IgD-negative memory B cell (primary cell): ENCODE measurements at regions not wholly inside any gene's neighbourhood (a gene's known extent, or its start where the extent isn't known, plus 50 kb on each side); places are given as distances from the start of the nearest gene placed in this dataset.
A peak's percentile ranks its signal among the peaks of the same experiment; 100 is the strongest.

Source experiments
- H3K27ac Mint-ChIP-seq, 3 donors: one replicate each; pipeline ENCODE4 v1.8.0; 2020 to 2022; ENCODE audit warnings: mild to moderate bottlenecking in 3 of 3, mixed read lengths in 3 of 3, moderate library complexity in 1 of 3
- H3K27me3 Mint-ChIP-seq: one replicate; pipeline ENCODE4 v1.8.0; 2021; ENCODE audit warnings: mixed read lengths
- H3K36me3 Mint-ChIP-seq: one replicate; pipeline ENCODE4 v1.8.0; 2020; ENCODE audit warnings: mild to moderate bottlenecking, mixed read lengths
- H3K4me1 Mint-ChIP-seq, 3 donors: one replicate each; pipeline ENCODE4 v1.8.0; 2020 to 2022; ENCODE audit warnings: mixed read lengths in 3 of 3, mild to moderate bottlenecking in 1 of 3
- H3K4me3 Mint-ChIP-seq, 4 donors: one replicate each; pipeline ENCODE4 v1.8.0; 2020 to 2022; ENCODE audit warnings: mild to moderate bottlenecking in 4 of 4, mixed read lengths in 4 of 4, moderate library complexity in 3 of 4
- H3K9me3 Mint-ChIP-seq, 3 donors: one replicate each; pipeline ENCODE4 v1.8.0; 2020 to 2021; ENCODE audit warnings: mixed read lengths in 3 of 3, mild to moderate bottlenecking in 1 of 3

DNA sequence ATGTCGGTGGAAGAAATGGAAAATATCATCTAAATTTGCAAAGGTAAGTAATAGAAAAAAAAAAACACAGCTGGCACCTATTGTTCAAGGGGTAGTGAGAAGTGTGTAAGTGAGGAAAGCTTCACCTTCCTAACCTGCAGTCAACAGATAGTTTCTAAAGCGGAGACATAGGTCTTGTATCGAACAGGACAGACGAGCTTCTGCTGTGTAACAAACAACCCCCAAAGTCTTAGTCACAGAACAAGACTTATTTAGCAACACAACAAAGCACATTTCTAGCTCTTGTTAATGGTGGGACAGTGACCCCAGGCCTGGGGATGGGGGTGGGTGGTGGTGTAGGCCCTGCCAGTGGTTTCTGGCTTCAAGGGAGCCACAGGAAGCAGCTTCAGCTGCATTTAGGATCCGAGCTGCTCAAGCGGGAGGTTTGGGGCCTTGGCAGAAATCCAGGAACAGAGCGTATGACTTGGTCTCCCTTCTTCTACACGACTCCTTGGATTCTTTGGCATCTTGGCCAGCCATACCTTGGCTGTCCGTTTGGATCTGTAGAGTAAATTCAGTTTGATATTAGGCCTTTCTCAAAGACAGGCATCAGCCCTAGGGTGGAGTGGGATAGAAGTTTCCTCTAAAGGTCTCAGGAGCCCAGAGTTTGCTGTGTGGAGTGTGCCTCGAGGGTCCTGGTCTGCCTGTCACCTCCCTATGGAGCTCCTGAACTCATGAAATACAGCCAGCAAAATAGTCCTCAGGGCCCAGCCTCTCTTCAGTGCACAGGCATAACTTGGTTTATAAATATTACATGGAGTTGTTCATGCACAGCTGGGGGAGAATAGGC, 56.9 kb upstream of the SHH start:
- Mint-ChIP-seq H3K36me3 (no peaks in the 10 kb centered on the region), H3K27ac (no peak overlapping the region), H3K27me3 (peaks cover 5% of the 10 kb centered on the region), H3K4me3 (no peak overlapping the region), H3K4me1 (no peaks in the 10 kb centered on the region), H3K9me3 (peaks cover 2 to 7% (median 2%) of the 10 kb centered on the region in 3 donors)

DNA sequence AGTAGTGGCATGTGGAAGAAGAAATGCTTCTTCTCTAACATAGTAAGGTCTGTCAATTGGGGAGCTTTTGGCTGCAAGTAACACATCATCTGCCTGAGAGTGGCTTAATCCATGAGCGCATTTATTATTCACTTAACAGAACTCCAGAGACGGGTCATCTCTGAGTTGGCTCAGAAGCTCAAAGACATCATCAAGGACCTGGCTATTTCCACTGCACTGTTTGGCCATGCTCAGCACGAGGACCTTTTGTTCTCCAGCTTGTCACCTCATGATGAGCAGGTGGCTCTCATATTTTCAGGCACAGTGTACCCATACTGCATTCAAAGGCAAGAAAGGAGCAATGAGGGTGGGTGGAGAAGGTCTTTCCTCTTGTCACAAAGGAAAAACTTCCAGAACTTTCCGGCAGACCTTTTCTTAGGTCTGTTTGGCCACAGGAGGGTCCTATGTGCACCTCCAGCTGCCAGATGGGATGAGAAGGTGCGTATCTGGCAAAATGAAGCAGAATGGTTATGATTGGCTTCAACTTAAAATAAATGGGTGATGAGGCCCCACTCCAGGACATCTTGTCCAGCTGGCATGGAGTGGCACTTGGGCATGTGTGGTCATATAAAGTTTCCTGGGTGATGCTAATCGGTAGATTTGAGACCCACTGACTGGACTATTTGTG, 55.6 kb upstream of the SHH start:
- Mint-ChIP-seq H3K27me3 (peaks cover 5% of the 10 kb centered on the region), H3K4me1 (no peaks in the 10 kb centered on the region), H3K36me3 (no peaks in the 10 kb centered on the region), H3K27ac (no peak overlapping the region), H3K4me3 (no peak overlapping the region), H3K9me3 (peaks cover 2 to 7% (median 2%) of the 10 kb centered on the region in 3 donors)

GRCh38 chr7:155867280-155867679, 55.0 kb upstream of the SHH start:
- peaks cover 5% of the 10 kb centered on the region for H3K27me3 Mint-ChIP-seq
- no peak overlapping the region for H3K4me3 Mint-ChIP-seq
- no peaks in the 10 kb centered on the region for H3K4me1 Mint-ChIP-seq
- peaks cover 2 to 7% (median 2%) of the 10 kb centered on the region in 3 donors for H3K9me3 Mint-ChIP-seq
- H3K36me3 Mint-ChIP-seq = no peaks in the 10 kb centered on the region
- no peak overlapping the region for H3K27ac Mint-ChIP-seq

DNA sequence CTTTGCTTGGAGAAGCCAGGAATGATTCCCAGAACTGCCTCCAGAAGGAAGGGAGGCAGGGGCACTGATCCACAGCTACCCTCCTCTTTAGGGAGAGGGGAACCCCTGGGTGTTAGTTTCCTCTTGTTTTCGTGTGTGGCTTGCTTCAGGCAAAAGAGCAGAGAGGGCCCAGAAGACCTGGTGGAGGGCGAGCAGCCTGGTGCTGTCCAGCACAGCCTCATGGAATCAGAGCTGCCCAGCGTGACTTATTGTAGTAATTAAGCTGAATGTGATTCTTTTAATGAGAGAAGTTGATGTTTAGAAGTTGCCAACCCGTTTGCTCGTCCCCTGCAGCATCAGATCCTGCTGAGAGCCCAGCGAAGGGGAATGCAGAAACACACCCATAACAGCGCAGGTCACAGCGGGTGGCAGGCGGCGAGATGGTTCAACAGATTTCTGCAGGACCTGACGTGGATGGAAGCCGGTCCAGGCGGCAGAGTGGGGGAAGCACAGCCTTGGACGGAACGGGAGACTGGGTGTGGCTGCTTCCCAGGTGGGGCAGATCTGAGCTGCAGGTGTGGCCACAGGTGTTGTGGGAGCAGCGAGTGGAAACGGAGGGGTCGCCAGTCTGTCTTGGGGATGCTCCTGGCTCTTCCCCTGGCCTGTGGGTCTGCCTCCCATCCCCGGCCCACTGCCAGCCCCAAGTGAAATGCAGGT, 53.7 kb upstream of the SHH start:
- H3K4me1 Mint-ChIP-seq = no peaks in the 10 kb centered on the region
- no peak overlapping the region for H3K27ac Mint-ChIP-seq
- H3K36me3 Mint-ChIP-seq = no peaks in the 10 kb centered on the region
- peaks cover 6% of the 10 kb centered on the region for H3K27me3 Mint-ChIP-seq
- no peak overlapping the region for H3K4me3 Mint-ChIP-seq
- peaks cover 2 to 7% (median 2%) of the 10 kb centered on the region in 3 donors for H3K9me3 Mint-ChIP-seq

DNA sequence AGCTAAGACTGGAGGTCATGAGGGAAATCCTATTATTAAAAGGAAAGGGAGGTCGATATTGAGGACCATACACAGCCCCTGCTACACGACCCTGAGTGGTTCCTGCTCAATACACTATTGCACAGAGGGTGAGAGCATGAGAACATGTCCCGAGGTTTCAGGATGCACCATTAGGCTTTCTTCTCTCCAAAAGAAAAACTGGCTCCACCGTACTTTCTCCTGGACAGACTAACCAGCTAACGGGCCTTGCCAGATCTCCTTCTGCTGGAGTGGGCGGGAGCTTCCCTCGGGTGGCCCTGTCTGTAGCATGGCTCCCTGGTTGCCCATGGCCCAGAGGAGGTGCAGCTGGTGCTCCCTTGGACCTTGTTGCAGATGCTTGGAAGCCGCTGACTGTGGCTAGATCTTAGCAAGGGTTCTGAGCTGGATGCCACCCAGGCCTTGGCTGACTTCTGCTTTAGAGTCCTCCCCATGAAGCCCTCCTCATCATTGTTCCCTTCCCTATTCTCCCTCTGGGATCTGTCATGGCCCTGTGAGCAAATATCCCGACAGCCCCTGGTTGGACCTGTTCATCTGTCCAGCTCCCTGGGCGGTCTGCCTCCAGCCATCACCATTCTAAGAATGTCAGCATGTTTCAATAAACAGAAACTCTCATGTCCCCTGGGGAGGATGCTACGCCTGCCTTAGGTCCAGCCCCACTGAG, 52.9 kb upstream of the SHH start:
- Mint-ChIP-seq H3K27me3 (peaks cover 6% of the 10 kb centered on the region), H3K4me1 (no peaks in the 10 kb centered on the region), H3K9me3 (peaks cover 2 to 7% (median 2%) of the 10 kb centered on the region in 3 donors), H3K4me3 (peak overlapping the region in 1 of 4 donors; percentile 28), H3K27ac (no peak overlapping the region), H3K36me3 (no peaks in the 10 kb centered on the region)

DNA sequence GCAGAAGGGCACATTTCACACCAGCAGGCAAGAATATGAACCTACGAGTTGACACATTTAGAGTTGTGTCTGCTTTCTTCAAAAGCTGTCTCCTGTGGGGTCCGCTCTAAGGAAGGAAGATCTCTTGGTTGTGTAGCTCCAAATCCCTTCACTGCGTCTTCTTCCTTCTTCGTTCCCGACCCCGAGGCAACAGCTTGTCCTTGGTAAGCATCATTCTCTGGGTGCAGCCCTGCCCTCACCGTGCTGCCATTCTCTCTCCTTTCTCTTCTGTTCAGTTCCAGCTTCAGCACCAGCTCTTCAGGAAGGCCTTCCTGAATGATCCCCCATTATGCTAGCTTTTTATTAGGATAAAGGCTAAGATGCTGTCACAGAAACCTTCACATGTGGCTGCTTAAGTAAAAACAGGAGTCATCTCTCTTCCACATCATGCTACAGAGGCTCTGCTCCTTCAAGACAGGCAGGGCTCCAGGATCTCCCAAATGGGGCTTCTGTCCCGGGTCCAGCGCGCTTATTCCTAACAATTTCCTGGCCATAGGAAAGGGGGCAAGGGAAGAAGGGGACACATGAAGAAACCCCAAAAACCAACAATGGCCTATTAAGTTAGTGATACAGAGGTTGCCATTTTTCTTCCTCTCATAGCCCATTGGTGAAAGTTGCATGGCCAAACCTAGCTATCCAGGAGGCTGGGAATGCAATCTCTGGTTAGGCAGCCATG, 52.2 kb upstream of the SHH start:
- no peaks in the 10 kb centered on the region for H3K36me3 Mint-ChIP-seq
- peaks cover 2 to 7% (median 2%) of the 10 kb centered on the region in 3 donors for H3K9me3 Mint-ChIP-seq

DNA sequence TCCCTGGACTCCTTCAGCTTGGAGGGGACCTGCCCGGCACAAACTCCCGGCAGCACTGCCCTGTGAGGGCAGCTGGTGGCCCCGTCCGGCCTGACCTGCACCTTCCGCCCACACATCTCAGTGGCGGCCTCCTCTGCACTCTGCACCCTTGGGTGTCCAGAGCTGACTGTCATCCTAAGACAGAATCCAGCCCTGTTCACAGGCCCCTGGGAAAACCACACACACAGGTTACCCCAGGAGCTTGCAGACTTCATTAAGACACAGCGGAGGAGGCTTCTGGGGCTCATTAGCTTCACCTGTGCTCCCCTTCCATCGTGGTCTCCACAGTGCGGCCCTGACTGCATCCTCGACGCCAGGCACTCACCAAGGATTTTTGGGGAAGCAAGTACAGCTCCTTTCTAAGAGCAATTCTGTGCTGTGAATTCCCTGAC, 51.5 kb upstream of the SHH start:
- no peak overlapping the region for H3K27ac Mint-ChIP-seq
- no peaks in the 10 kb centered on the region for H3K4me1 Mint-ChIP-seq
- H3K27me3 Mint-ChIP-seq = peaks cover 6% of the 10 kb centered on the region
- no peaks in the 10 kb centered on the region for H3K36me3 Mint-ChIP-seq
- peaks cover 0 to 2% (median 1%) of the 10 kb centered on the region in 3 donors for H3K9me3 Mint-ChIP-seq
- no peak overlapping the region for H3K4me3 Mint-ChIP-seq

More for the DNA sequence above, 52.2 kb upstream of the SHH start:
- Mint-ChIP-seq H3K27me3 (peaks cover 6% of the 10 kb centered on the region), H3K27ac (no peak overlapping the region), H3K4me3 (no peak overlapping the region), H3K4me1 (no peaks in the 10 kb centered on the region)

- no peaks in the 10 kb centered on the region for H3K4me1 Mint-ChIP-seq
These were observed 50.0 kb upstream of the SHH start for GRCh38 chr7:155862123-155862892.

More at GRCh38 chr7:155862123-155862892, 50.0 kb upstream of the SHH start:
- Mint-ChIP-seq H3K27me3 (peaks cover 6% of the 10 kb centered on the region), H3K9me3 (no peaks in the 10 kb centered on the region), H3K27ac (no peak overlapping the region), H3K36me3 (no peaks in the 10 kb centered on the region), H3K4me3 (no peak overlapping the region)
